ENCODE measurements at regions not wholly inside any gene's neighbourhood (a gene's known extent, or its start where the extent isn't known, plus 50 kb on each side); places are given as distances from the start of the nearest gene placed in this dataset.

DNA sequence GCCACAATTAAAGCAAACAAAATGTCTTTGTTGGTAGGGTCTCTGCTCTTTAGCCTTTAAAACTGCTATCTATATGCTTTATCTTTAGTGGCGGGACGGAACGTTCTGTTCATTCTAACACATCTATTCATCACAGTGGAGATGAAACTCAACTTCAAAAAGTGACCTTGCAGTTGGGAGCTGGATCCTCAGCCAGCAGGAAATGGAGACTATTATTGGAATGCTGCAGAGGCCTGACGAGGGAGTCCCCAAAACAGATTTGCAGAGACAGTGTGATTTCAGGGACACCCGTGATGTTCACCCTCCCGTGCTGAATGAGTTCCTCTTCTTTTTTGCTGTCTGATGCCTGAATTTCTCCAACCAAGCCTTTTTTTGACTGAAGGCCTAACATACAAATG lies 306.0 kb upstream of the SHH start:
- no peak for DNase-seq

DNA sequence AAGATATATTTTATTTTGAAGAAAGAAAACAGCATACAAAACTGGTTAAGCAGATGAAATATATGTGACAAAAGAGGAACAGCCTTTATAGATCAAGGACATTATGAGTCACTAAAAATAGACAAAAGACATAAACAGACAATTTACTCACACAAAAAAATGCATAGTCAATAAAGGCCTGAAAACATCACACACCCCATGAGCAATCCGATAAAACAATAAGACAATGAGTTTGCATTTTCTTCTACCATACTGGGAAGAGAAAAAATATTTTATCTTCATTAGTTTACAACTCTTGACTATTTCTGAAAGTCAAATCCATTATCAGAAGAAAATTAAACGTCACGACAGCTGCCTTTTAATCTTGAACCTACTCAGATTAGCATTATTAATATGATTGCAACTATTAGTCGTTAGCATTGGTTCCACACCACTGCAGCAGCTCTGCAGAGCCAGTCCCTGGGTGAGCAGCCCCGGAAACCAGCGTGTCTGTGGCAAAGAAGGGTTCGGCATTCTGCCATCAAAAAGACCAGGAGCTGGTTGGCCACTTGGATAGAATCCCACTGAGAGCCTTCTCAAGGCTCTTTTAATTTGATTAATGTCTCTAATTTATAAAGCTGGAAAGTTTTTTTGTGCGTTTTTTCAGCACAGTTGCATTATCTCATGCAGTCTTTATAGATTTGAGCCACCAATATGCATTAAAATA lies 305.4 kb upstream of the SHH start:
- DNase-seq, result no peak

DNA sequence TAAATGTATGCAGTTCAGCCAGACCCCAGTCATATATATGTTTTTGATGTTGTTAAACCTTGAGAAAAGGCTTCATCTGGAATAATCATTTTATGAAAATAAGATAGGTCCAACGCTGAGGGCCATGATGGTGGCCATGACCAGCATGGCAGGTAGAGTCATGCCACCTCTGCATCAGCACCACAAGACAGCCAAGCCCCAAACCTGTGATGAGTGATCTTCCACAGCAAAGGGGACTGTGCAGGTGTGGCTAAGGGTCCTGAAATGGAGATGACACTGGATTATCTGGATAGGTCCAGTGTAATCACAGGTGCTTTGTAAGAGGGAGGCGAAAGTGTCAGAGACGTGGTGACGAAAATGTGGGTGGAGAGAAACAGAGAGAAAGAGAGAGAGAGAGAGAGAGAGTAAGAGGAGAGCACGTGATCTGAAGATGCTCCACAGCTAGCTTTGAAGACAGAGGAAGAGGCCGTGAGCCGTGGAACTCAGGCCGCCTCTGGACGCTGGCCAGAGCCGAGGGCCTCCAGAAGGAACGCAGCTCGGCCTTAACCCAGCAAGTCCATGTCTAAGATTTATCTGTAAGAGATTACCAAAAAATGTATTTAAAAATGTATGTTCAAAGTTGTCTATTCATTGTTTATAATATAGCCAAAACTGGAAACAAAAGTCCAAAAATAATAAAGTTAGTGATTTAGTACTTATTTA lies 304.4 kb upstream of the SHH start:
- no peak for DNase-seq

DNA sequence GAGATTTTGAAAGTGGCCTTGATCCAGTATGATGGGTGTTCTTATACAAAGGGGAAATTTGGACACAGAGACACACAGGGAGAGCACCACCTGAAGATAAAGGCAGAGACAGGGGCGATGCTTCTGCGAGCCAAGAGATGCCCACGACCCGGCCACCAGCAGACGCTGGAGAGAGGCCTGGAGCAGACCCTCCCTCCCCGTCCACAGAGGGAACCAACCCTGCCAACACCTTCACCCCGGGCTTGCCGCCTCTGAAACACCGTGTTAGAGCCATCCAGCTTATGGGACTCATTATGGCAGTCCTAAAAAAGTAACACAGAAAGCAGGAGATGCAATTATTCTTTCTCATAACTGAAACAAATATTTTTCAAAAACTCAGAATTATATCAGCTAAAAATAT lies 303.3 kb upstream of the SHH start:
- no peak for DNase-seq

DNA sequence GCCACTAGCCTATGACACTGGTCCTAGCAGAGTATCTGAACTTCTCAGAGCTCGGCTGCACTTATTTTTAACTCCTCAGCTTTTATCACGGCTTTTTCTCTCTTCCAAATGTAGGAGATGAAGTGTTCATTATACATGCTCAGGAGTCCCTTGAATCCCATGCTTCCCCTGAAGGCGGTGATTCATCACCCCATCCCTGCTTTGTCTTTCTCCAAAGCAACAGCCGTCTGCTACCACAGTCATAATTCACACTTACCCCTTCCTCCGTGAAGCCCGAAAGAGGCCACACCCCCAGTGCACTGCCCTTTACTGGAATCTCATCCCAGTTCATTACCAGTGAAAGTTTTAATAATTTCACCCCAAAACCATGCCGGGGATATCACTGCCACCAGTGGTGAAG lies 301.5 kb upstream of the SHH start:
- no peak for DNase-seq

DNA sequence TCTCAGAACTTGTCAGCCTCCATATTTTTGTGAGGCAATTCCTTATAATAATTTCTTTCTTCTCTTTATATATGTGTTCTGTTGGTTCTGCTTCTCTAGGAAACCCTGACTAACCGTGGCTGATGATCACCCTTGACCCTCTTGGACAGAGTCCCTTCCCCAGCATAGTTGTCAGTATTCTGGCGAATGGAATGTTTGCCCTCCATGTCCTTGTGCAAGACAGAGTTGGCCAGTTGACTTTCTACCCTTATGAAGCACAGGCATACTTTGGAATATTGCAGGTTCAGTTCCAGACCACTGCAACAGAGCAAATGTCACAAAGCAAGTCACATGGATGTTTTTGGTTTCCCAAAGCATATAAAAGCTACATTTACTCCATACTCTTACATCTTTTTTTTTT lies 297.7 kb upstream of the SHH start:
- DNase-seq, result no peak

DNA sequence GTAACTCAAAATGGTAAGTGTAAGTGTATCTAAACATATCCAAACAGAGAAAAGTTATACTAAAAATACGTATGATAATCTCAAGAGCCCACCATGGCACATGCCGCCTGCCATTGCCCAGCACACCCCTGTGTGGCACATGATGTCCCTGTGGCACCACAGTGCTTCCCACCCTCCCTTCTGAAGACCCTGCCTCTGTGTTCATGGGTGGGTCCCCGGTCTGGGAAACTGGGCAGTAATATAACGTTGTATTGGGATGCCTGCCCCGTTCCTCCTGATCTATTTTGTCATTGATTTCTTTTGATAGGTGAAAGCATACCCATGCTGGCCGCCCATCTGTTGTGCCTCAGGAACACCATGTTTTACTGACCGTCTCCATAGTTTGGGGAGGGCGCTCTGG lies 296.8 kb upstream of the SHH start:
- no peak for DNase-seq

DNA sequence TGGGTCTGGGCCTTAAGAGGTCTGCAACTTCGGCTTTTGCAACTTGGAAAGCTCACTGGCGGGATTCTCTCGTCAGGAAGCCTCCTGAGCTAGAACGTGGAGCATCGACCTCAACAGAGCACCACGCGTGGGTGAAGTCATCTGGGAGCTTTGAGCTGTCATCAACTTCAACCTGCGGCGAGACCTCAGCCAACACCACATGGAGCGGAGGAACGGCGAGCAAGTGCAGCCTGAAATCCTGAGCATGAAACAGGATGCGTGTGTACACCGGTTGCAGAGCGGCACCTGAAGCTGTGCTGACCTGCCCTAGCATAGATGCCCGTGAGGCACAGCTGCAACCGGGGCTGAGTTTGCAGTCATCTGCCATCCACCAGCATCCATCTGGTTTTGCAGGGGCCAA lies 295.7 kb upstream of the SHH start:
- no peak for DNase-seq

DNA sequence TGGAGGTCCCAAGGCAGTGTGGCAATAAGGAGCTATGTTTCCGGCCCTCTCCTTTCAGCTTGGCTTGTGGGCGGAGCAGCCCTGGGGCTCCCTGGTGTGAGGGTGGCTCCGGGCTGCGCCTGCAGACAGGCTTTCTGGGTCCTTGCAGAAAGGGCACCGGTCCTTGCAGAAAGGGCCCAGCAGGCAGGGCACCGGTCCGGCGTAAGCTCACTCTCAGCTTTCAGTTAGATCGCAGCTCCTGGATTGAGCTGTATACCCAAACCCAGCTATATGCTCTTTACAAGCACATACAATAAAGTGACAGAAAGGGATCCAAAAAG lies 293.8 kb upstream of the SHH start:
- no peak for DNase-seq

DNA sequence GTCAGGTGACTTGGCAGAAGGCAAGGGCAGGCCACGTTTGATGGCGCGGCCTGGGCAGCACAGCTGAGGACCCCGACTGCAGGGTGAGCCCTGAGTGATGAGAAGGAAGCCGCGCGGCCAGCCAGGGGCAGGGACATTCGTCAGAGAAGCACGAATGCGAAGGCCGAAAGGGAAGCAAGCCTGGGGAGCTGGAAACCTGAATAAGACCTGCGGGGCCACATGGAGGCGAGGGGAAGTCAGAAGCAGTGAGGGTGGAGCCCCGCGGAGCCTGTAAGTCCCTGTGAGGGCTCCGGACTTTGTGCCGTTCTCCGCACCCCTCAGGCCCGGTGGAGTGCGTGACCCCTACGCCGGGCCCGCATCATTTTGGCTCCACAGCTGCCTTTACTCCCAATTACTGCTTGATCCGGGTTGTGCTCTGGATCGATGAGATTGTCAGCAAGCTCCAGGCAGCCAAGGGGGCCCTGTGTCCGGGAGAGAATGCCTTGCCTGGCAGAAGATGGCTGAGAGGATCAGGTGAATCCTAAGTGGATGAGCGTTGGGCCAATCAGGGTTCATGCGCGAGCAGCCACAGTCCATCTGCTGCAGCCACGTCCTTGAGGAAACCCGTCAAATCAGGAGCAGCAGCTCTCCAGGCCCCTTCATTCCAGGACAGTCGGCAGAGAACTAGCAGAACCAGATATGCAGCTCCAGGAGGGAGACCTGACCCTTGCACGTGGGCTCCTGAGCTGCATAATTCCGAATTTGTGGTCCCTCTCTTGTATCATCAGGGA lies 293.3 kb upstream of the SHH start:
- DNase-seq, result no peak

DNA sequence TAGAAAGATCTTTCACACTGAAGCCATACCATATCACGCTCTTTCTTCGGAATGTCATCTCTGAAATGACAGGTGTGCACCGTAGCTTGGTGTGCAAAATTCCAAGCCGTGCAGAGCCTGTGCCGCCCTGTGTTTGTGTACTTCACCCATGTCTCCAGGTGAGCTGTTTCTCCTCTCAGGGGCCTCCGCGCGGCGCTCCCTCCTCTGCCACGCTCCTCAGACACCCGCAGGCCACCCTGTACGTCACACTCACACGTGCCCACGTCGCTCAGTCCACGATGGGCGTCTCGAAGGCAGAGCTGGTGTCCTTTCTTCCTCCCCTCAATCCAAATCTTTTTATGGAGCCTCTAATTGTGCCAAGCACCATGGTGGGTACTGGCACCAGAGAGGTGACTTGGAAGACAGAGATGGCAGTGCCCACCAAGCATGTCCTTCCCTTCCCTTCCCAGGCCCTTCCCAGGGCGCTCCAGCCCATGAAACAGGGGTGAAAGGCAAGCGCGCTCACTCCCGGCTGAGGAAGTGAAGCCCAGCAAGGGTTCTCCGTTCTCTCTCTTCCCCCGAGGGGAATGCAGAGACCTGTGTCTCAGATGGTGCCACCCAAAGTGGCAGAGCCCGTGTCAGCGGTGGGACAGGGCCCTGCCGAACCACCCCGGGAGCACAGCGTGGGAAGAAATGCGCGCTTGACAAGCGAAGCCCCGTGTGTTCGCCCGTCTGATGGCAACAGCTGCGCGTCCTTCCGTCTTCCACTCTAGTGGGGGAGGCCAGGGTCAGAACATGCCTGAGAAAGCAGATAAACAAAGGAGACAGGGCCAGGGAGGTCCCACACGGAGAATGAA lies 292.5 kb upstream of the SHH start:
- no peak for DNase-seq

DNA sequence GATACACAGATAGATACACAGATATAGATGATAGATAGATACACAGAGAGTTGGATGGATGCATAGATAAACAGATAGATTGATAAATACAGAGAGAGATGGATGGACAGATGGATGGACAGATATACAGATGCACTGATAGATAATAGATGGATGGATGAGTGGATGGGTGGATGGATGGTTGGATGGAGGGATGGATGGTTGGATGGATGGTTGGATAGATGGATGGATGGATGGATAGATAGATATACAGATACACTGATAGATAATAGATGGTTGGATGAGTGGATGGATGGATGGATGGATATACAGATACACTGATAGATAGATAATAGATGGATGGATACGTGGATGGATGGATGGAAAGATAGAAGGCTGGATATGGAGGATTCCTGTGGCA lies 290.0 kb upstream of the SHH start:
- DNase-seq, result no peak

DNA sequence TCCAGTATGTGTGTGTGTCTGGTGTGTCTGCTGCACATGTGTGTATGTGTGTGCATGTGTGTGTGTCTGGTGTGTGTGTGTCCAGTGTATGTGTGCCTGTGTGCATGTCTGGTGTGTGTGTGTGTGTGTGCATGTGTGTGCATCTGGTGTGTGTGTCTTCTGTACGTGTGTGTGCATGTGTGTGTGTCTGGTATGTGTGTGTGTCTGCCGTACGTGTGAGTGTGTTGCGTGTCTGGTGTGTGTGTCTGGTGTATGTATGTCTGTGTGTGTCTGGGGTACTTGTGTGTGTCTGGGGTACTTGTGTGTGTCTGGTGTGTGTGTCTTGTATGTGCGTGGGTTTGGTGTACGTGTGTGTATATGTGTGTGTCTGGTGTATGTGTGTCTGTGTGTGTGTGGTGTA lies 289.1 kb upstream of the SHH start:
- DNase-seq, result no peak

DNA sequence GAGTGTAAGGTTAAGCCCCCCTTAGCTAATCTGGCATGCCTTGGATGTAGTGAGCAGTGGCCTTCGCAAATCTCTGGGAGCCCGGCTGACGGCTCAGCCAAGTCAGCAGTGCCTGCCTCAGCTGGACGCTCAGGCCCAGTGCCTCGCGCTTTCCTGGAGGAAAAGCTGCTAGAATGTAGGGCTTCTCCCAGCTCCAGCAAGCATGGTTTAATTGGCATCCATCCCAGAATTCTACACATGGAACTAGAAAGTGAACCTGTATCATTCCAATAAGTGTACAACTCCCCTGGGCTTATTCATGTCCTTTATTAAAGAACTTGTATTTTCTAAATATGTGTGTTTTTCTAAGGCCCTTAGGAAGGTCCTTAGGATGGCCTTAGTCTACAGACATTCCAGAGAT lies 287.8 kb upstream of the SHH start:
- DNase-seq, result no peak

DNA sequence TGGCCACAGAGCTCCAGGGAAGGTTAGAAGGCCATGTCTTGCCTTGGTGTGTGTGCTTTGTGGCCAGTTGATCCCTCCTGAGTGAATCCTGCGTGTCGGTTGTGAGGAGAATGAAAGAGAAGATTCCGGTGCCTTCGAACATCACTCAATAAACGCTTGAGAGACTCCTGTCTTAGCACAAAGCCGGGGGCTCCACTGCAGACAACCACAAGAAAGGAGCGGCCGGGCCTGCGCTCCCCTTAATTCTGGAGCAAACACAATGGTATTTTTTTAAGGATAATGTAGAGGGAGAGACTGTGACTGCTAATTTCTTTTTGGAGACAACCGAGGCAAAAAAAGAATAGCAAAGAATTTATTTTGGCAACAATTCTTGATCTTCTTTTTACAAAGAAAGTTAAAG lies 286.8 kb upstream of the SHH start:
- DNase-seq, result no peak

DNA sequence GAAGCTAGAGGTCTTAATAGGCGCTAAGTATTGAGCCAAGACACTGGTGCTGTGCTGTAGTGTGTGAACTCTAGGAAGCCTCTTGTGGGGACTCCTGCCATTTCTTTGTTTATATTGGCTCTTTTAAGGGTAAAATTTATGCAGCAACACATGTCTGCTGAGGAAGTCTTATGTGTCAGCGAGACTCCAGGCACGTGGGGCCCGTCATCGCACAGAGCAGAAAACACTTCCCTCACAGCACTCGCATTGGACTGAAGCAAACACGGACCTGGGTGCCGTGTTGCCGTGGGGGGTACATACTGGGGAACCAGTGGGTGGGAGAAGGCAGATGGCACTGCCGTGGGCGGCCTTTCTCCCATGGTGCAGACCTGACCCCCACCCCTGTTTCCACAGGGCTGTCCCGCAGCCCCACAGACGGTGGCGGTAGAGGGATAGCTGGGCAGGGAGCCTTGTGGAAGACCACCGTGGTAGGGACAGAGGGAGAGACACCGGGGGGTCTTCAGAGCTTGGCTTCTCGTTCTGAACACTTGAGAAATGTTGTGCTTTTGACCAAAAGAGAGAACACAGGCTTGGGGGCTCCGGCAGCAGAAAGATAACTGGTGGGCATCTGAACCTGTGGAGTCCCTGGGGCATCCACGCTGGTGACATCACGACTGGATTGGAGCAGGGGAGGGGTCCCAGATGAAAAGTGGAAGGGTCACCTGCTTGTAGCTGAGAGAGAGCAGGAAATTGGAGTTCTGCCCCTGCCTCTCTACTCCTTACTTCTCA lies 284.7 kb upstream of the SHH start:
- DNase-seq, result no peak

DNA sequence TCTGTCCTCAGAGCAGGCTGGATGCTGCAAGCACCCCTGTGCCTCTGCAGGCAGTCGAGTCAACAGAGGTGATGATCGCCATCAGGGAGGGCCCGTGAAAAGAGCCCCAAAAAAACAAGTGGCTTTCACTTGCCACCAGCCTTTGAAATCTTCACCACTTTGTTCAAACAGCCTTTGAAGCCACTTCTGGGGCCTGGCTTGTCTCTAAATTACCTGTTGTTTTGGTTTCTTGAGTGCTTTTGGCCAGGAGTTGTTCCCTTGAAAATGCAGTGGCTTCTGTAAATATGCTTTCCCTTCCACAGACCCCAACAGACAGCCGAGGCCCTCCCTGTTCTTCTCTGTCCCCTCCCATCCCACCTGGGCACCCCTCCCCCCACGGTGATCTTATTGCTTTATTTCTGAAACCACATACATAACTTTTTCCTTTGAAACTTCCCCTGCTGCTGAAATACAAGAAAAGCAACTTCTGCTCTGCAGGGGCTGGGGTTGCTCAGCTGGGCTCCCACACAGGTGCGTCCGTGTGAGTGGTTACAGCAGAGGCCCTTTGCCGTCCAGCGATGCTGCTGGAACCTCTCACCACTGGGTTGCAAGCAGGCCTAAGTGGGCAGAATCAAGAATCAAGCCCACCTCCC lies 283.8 kb upstream of the SHH start:
- DNase-seq, result no peak

DNA sequence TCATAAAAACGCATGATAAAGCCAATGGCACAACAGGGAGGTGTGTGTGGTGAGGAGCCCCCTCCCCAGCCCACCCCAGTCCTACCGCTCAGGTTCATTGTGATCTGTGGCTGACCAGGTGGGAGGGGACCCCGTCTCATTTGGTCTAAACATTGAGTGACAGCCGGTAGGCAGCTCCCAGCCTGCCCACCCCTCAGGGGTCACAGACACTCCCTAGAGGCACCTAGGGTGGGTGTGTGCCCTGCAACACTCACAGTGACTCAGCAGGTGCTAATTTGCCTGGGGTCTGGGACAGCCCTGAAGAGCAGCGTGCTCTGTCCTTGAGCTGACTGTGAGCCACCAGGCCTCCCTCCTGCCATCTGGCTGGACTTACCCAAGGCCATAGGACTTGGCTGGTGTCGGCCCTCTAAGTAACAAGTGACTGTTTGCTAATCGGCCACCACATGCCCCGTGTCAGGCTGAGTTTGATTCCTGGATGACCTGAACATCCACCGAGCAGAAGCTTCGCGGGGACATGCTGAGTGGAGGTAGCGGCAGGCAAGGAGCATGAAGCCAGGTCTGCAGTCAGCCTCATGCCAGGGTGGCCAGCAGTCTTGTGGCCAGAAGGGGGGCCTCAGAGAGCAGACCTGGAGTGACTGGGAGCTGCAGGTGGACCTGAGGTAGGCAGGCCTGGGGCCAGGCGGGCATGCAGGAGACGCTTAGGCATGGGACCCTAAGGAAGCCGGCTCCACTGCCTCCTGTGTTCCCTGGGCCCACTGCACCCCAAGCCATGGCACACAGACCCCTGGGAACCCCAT lies 282.3 kb upstream of the SHH start:
- DNase-seq, result no peak

DNA sequence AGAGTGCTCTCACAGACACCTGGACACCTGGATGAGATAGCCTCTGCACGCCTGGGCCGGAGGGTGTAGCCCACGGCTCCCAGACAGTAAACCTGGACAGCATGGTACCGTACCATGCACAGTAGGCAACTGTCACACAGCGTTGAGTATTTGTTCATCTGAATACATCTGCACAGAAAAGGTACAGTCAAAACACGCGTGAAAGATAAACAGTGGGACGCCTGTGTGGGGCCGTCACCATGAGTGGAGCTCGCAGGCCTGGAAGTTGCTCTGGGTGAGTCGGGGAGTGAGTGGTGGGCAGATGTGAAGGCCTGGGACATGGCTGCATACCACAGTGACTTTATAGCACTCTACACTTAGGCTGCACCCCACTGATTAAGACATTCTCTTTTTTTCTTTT lies 280.0 kb upstream of the SHH start:
- DNase-seq, result no peak

DNA sequence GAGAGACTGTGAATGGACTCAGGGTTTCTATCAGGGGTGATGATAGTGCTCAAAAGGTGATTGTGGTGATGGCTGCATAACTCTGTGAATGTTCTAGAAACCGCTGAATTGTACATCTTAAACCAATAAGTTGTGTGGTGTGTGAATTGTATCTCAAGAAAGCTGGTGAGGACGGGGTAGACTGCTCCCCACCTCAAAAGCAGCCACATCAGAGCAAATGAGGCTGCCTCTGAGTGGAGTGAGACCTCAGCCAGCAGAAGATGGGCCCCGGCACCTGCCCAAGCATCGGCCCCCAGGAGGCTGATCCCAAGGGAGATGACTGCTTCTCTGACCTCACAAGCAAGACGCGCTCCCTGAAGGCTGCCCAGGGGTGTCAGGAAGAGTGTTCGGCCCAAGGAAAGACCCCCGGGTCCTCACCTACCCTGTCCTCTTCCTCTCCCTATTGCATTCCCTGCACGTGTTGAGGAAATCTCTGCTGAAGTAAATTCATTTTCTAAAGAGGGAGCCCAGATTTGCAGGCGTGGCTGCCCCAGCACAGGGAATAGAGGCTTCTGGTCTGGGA lies 279.3 kb upstream of the SHH start:
- DNase-seq, result no peak

DNA sequence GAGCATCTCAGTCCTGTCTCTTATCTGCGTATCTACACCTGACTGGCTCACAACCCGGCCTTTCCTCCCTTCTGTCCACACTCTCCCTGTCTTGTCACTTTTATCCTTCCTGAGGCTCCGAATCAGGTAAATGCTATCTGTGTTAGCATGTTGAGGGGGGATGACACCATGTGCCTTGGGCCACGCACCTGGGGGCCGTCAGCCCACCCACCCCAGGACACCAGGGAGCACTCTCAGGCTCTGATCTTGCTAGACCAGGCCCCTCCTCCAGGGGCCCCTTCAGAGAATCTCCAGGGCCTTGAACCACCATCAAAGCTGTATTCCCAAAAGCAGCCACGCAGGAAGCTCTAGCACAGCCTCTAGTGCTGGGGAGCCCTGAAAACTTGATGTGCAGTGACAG lies 278.7 kb upstream of the SHH start:
- no peak for DNase-seq
